ENCODE measurements at regions not wholly inside any gene's neighbourhood (a gene's known extent, or its start where the extent isn't known, plus 50 kb on each side); places are given as distances from the start of the nearest gene placed in this dataset.

DNA sequence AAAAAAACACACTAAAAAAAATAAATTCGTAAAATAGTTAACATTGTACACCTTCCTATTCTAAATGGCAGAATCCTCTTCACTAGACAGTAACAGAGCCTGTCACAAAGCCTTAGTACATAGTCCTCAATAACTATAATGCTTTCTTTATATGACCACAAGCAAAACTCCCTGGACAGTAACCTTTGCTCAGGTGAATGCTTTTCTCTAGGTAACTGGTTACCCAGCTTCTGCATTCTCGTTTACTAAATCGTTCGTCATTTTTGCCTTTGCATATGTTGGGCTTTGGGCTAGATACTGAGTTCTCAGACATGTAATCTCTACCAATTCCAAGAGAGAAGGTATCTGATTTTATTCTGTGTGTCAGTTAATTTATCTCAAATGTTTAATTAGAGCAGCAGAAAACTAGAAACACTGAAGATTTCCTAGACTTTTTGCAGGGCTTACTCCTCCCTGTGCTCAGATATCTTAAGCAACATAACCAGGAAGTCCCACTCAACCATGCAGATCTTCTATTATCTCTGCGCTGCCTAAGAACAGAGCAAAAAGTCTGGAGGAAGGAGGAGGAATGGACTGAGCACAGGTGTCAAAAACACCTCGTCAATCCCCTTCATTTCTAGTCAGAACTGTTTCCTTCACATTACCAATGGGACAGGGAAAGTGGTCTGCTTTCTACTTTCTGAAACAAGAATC is 247.7 kb downstream of the SOCS6 start:
- TF ChIP-seq, protein P1, sequence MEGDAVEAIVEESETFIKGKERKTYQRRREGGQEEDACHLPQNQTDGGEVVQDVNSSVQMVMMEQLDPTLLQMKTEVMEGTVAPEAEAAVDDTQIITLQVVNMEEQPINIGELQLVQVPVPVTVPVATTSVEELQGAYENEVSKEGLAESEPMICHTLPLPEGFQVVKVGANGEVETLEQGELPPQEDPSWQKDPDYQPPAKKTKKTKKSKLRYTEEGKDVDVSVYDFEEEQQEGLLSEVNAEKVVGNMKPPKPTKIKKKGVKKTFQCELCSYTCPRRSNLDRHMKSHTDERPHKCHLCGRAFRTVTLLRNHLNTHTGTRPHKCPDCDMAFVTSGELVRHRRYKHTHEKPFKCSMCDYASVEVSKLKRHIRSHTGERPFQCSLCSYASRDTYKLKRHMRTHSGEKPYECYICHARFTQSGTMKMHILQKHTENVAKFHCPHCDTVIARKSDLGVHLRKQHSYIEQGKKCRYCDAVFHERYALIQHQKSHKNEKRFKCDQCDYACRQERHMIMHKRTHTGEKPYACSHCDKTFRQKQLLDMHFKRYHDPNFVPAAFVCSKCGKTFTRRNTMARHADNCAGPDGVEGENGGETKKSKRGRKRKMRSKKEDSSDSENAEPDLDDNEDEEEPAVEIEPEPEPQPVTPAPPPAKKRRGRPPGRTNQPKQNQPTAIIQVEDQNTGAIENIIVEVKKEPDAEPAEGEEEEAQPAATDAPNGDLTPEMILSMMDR (IDR thresholded peaks at IDR 0.05): no peak

DNA sequence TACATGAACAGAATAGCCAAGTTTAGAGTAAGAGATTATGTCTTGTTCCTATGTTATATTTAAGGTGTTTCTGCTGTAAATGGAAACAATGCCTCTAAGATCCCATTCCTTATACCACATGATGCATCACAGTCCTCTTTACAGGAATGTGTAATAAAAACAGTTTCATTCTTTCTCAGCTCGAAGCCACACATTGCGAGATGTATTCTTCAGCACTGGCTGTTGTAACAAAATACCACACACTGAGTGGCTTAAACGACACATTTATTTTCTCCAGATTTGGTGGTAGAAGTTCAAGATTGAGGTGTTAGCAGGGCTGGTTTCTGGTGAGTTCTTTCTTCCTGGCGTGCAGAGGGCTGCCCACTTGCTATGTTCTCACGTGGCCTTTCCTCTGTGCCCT is 246.2 kb downstream of the SOCS6 start:
- TF ChIP-seq, protein P1 (IDR thresholded peaks at IDR 0.05): no peak

DNA sequence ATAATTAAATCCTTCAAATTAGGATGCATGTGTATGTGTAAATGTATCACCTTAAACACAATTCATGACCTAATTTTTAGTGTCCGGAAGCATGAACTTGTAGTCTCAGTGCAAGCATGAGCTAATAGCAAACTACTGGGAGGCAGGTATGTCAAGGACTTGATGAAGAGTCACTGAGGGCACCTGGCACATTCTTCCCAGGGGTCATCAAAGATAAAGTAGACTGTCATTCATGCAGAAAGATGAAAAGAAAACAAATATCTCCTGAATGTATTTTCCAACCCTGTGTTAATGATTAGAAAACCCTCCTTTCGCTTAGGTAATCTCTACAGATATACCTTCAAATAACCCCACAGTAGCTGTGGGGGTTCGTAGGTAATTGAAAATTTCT is 234.9 kb downstream of the SOCS6 start:
- TF ChIP-seq, protein P1 (IDR thresholded peaks at IDR 0.05): no peak

- TF ChIP-seq, protein P1 (IDR thresholded peaks at IDR 0.05): no peak
These were observed 234.4 kb downstream of the SOCS6 start for GRCh38 chr18:70523035-70523791.

DNA sequence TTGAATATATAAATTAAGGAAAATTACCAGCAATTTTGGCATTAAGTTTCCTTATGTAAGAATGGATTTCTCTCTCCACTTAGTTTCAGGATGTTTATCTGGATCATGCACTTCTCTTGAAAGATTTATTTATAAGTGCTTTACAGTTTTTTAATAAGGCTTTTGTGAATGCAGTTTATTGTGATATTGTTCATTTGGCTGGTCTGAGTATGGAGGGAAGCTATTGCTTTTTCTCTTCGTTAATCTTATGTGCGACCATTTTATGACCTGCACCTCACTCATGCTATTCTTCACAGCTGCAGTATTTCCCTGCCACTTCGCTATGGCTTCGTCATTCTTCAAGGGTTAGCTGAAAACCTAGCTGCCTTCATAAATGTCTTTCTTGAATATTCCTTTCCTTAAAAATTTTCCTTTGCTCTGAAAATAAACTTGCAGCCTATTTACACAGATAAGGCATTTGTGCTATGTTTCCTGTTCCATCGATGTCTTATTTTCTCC is 233.4 kb downstream of the SOCS6 start:
- TF ChIP-seq, protein P1 (IDR thresholded peaks at IDR 0.05): no peak

DNA sequence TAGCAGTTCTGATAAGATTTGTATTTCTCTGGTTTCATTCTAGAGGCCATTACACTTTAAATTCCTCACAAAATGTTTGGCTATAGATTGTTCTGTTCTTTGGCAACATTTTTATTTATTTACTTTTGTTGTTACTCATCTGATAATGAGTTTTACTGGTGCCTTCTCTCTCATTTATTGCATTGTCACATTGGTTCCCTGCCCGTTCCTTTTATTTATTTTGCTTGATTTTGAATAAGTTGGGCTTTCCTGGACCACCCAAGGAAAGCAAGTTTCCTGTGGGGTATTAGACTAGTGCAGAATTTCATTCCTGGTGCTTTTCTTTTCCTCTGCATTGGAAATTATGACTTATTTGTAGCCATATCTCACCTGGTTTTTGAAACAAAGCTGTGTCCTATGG is 232.0 kb downstream of the SOCS6 start:
- TF ChIP-seq, protein P1 (IDR thresholded peaks at IDR 0.05): no peak

- TF ChIP-seq, protein P1 (IDR thresholded peaks at IDR 0.05): no peak
These were observed 224.8 kb downstream of the SOCS6 start for GRCh38 chr18:70513502-70514171.
